ENCODE measurements at regions not wholly inside any gene's neighbourhood (a gene's known extent, or its start where the extent isn't known, plus 50 kb on each side); places are given as distances from the start of the nearest gene placed in this dataset.

- DNase-seq (ENCODE audit: low spot score), result no peak
Measured at GRCh38 chrX:120021927-120022326, 55.6 kb downstream of the RHOXF2B start.

GRCh38 chrX:120020305-120020704 is 57.2 kb downstream of the RHOXF2B start:
- DNase-seq (ENCODE audit: low spot score), result no peak

GRCh38 chrX:120016068-120016441 is 61.4 kb downstream of the RHOXF2B start:
- no peak for DNase-seq (ENCODE audit: low spot score)

GRCh38 chrX:120015145-120016067 is 62.1 kb downstream of the RHOXF2B start:
- no peak for DNase-seq (ENCODE audit: low spot score)

- DNase-seq (ENCODE audit: low spot score), result no peak
Measured at GRCh38 chrX:120014354-120015130, 62.9 kb downstream of the RHOXF2B start.

- DNase-seq (ENCODE audit: low spot score), result no peak
Measured at GRCh38 chrX:120001787-120002186, 58.2 kb upstream of the NKAP start.

GRCh38 chrX:120000490-120001246 is 57.1 kb upstream of the NKAP start:
- DNase-seq (ENCODE audit: low spot score), result peak; percentile 4

GRCh38 chrX:119999087-119999634 is 55.6 kb upstream of the NKAP start:
- no peak for DNase-seq (ENCODE audit: low spot score)

- DNase-seq (ENCODE audit: low spot score), result no peak
Measured at GRCh38 chrX:119997570-119997969, 54.0 kb upstream of the NKAP start.

- DNase-seq (ENCODE audit: low spot score), result no peak
Measured at GRCh38 chrX:119996600-119997524, 53.3 kb upstream of the NKAP start.

- DNase-seq (ENCODE audit: low spot score), result no peak
Measured at GRCh38 chrX:119996069-119996468, 52.5 kb upstream of the NKAP start.
